HepG2 (cell line): ENCODE measurements at regions not wholly inside any gene's neighbourhood (a gene's known extent, or its start where the extent isn't known, plus 50 kb on each side); places are given as distances from the start of the nearest gene placed in this dataset.
A peak's percentile ranks its signal among the peaks of the same experiment; 100 is the strongest.

Source experiments
- ATAC-seq: fragments of 200-7000 bp; cut with Tn5 transposase; 3 replicates; pipeline ENCODE4 v1.9.1; 2020; ENCODE audit warnings: mild to moderate bottlenecking, moderate library complexity
- BruUV-seq: library from RNA; stranded (reverse); fragments of 400-500 nt; replicated peaks from 2 replicates; lab custom pipeline; 2021; lab: Mats Ljungman, UMichigan
- CTCF ChIA-PET: fragments of 300-600 bp; formaldehyde crosslinking; extraction: SDS; loops from one replicate; lab custom pipeline; 2021; ENCODE audit warnings: low total read pairs, inconsistent platforms, low intra/inter-chr PET ratio; lab: Yijun Ruan, JAX
- POLR2A ChIA-PET: fragments of 350-600 bp; sonication (Branson Sonifier 250); formaldehyde crosslinking; loops from one replicate; lab custom pipeline; 2020; ENCODE audit warnings: antibody characterized with exemption, inconsistent platforms; lab: Yijun Ruan, JAX
- DNase-seq: peaks from one replicate; pipeline ENCODE4 v3.0.0-alpha.2; 2015; ENCODE audit warnings: low spot score
- FAIRE-seq: peaks from 3 replicates; lab custom pipeline; 2011; peaks lifted over from hg19 to GRCh38; lab: Jason Lieb, UNC
- H2AFZ ChIP-seq: one replicate; pipeline ENCODE4 v1.6.1; 2011; ENCODE audit warnings: low read length, inconsistent platforms
- H3K27ac ChIP-seq: fragments of 300-600 bp; 3 replicates; pipeline ENCODE4 v1.8.0; 2011; ENCODE audit warnings: mixed run types, mild to moderate bottlenecking, mixed read lengths, low read length, inconsistent platforms; ENCODE audit not compliant: insufficient read depth; ENCODE audit errors: extremely low read length
- H3K27me3 ChIP-seq, 2 experiments: fragments of 200-600 bp in 1 of 2; 2 replicates in 1 of 2; 3 replicates in 1 of 2; pipeline versions ENCODE4 v1.6.0 to v1.8.0; 2011; ENCODE audit warnings: low read length in 2 of 2, mild to moderate bottlenecking in 2 of 2, moderate library complexity in 2 of 2, inconsistent platforms in 1 of 2; ENCODE audit not compliant: insufficient read depth in 2 of 2, control insufficient read depth in 1 of 2
- H3K36me3 ChIP-seq, 2 experiments: fragments of 200-600 bp in 1 of 2; replicated peaks in 1 of 2; 2 replicates in 1 of 2; 3 replicates in 1 of 2; pipeline versions ENCODE4 v1.5.1 to v1.8.0; 2011; ENCODE audit warnings: low read length in 2 of 2, inconsistent platforms in 1 of 2; ENCODE audit not compliant: insufficient read depth in 2 of 2, control insufficient read depth in 1 of 2
- H3K4me1 ChIP-seq: 2 replicates; pipeline ENCODE4 v1.5.1; 2012; ENCODE audit warnings: low read length, inconsistent platforms; ENCODE audit not compliant: insufficient read depth
- H3K4me2 ChIP-seq: 2 replicates; pipeline ENCODE4 v1.6.0; 2011; ENCODE audit warnings: low read depth, low read length, inconsistent platforms
- H3K4me3 ChIP-seq, 3 experiments: fragments of 200-600 bp in 1 of 3; sonication (generic), shearing (Covaris generic) in 1 of 3; replicated peaks in 1 of 3; 2 replicates each; pipeline ENCODE4 v1.5.1; 2011 to 2016; ENCODE audit warnings: low read length in 3 of 3, inconsistent platforms in 2 of 3, low read depth in 2 of 3, mild to moderate bottlenecking in 2 of 3, control low read depth in 1 of 3, mixed read lengths in 1 of 3; ENCODE audit not compliant: insufficient read depth in 1 of 3
- H3K79me2 ChIP-seq: one replicate; pipeline ENCODE4 v1.6.1; 2011; ENCODE audit warnings: low read length, inconsistent platforms; ENCODE audit not compliant: insufficient read depth
- H3K9ac ChIP-seq: 2 replicates; pipeline ENCODE4 v1.6.0; 2011; ENCODE audit warnings: mild to moderate bottlenecking, low read depth, low read length, inconsistent platforms; ENCODE audit not compliant: insufficient read depth
- H3K9me3 ChIP-seq: 2 replicates; pipeline ENCODE4 v1.5.1; 2012; ENCODE audit warnings: mild to moderate bottlenecking, low read length
- H4K20me1 ChIP-seq: 2 replicates; pipeline ENCODE4 v1.6.0; 2011; ENCODE audit warnings: inconsistent platforms, mild to moderate bottlenecking, low read length, moderate library complexity; ENCODE audit not compliant: insufficient read depth
- ATF7 ChIP-seq, 2 experiments: fragments of 450-650 bp in 1 of 2; sonication (generic) in 1 of 2; formaldehyde crosslinking in 1 of 2; IDR thresholded peaks; 2 replicates each; pipeline versions ENCODE4 v1.4.0 to v1.6.1; 2016 to 2020; ENCODE audit warnings: antibody characterized with exemption in 1 of 2, mild to moderate bottlenecking in 1 of 2, missing genetic modification reagents in 1 of 2
- NFIC ChIP-seq: IDR thresholded peaks from 2 replicates; pipeline ENCODE4 v1.6.1; 2012; ENCODE audit warnings: mild to moderate bottlenecking, low read length, inconsistent platforms
- STAG1 ChIP-seq: sonication (generic); formaldehyde crosslinking; IDR thresholded peaks from 2 replicates; pipeline ENCODE4 v1.4.0; 2020; ENCODE audit warnings: missing genetic modification reagents
- THAP8 ChIP-seq: sonication (generic); formaldehyde crosslinking; IDR thresholded peaks from 2 replicates; pipeline ENCODE4 v1.5.1; 2020; ENCODE audit warnings: missing genetic modification reagents, mild to moderate bottlenecking, borderline replicate concordance
- TIGD3 ChIP-seq: sonication (generic); formaldehyde crosslinking; IDR thresholded peaks from 2 replicates; pipeline ENCODE4 v1.5.1; 2020; ENCODE audit warnings: mild to moderate bottlenecking, missing genetic modification reagents, borderline replicate concordance
- ZNF430 ChIP-seq: sonication (generic); formaldehyde crosslinking; IDR thresholded peaks from 2 replicates; pipeline ENCODE4 v1.9.0; 2021; ENCODE audit warnings: mild to moderate bottlenecking, missing genetic modification reagents
- ZNF644 ChIP-seq: IDR thresholded peaks from 2 replicates; pipeline ENCODE4 v1.6.1; 2016; ENCODE audit warnings: low read depth
- ZNF724P ChIP-seq: sonication (generic); formaldehyde crosslinking; IDR thresholded peaks from 2 replicates; pipeline ENCODE4 v1.8.0; 2022; ENCODE audit warnings: missing genetic modification reagents, borderline replicate concordance
- WGBS: methylation state at CpG from one replicate; pipeline ENCODE4 v1.1.6; 2017; ENCODE audit warnings: low lambda C conversion rate; 5-methylcytosine and 5-hydroxymethylcytosine counted together
- in situ Hi-C: cut with HindIII; loops from 2 replicates; pipeline ENCODE4 v1.10.0; 2017; ENCODE audit warnings: low pct_unique_long_range_greater_than_20kb; ENCODE audit not compliant: extremely low pct_ligation_motif_present
- intact Hi-C: fragments of 100-400 bp; cut with micrococcal nuclease; formaldehyde crosslinking; loops from one replicate; pipeline ENCODE4 v1.10.0; 2022; ENCODE audit not compliant: unreplicated experiment

GRCh38 chr7:125561006-125561405 lies 631.4 kb upstream of the POT1 start:
- intact Hi-C loops = no loop called here
- no peaks in the 10 kb centered on the region for H3K79me2 ChIP-seq

More at GRCh38 chr7:125561006-125561405, 631.4 kb upstream of the POT1 start:
- Histone ChIP-seq H3K4me1 (no peaks in the 10 kb centered on the region), H2AFZ (no peak overlapping the region), H3K36me3 (no peaks in the 10 kb centered on the region), H3K4me2 (peak overlapping the region; percentile 19; the same call in 1 of the 2 replicates), H3K4me3 (no peak overlapping the region), H3K27me3 (no peaks in the 10 kb centered on the region), H4K20me1 (no peaks in the 10 kb centered on the region), H3K9me3 (no peaks in the 10 kb centered on the region; the same call in none of the 2 replicates), H3K27ac (no peak overlapping the region), H3K9ac (no peak overlapping the region)
- in situ Hi-C loops = no loop called here
- DNase-seq = no peak
- ChIA-PET POLR2A (no interaction called here), CTCF (no interaction called here)
- WGBS = 0% methylated on average over 3 of the region's 3 CpGs
- ATAC-seq = no peak
- FAIRE-seq = no peak
- TF ChIP-seq THAP8 (CRISPR knock-in tag) = no peak
- no peak for TF ChIP-seq STAG1
- no peak for TF ChIP-seq ZNF644 (CRISPR knock-in tag)
- TF ChIP-seq TIGD3 (CRISPR knock-in tag) = no peak
- TF ChIP-seq ATF7 (IDR thresholded peaks at IDR 0.05) = no peak
- no peak for TF ChIP-seq ATF7 (CRISPR knock-in tag; IDR thresholded peaks at IDR 0.05)
- TF ChIP-seq NFIC = no peak
- TF ChIP-seq ZNF724P = no peak
- TF ChIP-seq ZNF430 (CRISPR knock-in tag) = no peak
- BruUV-seq = no TSS peak
